Natural killer cell (primary cell): ENCODE measurements at regions not wholly inside any gene's neighbourhood (a gene's known extent, or its start where the extent isn't known, plus 50 kb on each side); places are given as distances from the start of the nearest gene placed in this dataset.
"Not testable (repeated sequence)": the region's sequence is repeated elsewhere in the genome, so short reads cannot be mapped to it uniquely, and the experiment has no call there.

Experiments
- ATAC-seq, 3 donors: fragments of 150-1000 bp in 2 of 3; fragments of 200-7000 bp in 1 of 3; cut with Tn5 transposase; 1 replicate in 1 of 3; 2 replicates in 2 of 3; pipeline ENCODE4 v1.10.0; 2021; ENCODE audit warnings: mild to moderate bottlenecking in 2 of 3, moderate library complexity in 2 of 3
- DNase-seq, 2 donors: peaks; one replicate each; pipeline versions ENCODE4 v3.0.0 to v3.0.0-alpha.2; 2013 to 2021; ENCODE audit warnings: mixed read lengths in 1 of 2
- H3K27ac ChIP-seq: one replicate; pipeline ENCODE4 v1.5.1; 2013; ENCODE audit warnings: mild to moderate bottlenecking, low read length
- H3K27me3 ChIP-seq: one replicate; pipeline ENCODE4 v1.6.1; 2013; ENCODE audit warnings: low read length; ENCODE audit not compliant: control insufficient read depth, insufficient read depth
- H3K36me3 ChIP-seq: one replicate; pipeline ENCODE4 v1.6.1; 2013; ENCODE audit warnings: low read length; ENCODE audit not compliant: control insufficient read depth, insufficient read depth
- H3K4me1 ChIP-seq: one replicate; pipeline ENCODE4 v1.6.1; 2013; ENCODE audit warnings: low read length; ENCODE audit not compliant: control insufficient read depth, insufficient read depth
- H3K4me3 ChIP-seq: one replicate; pipeline ENCODE4 v1.5.1; 2013; ENCODE audit warnings: low read length
- H3K9me3 ChIP-seq: one replicate; pipeline ENCODE4 v1.6.1; 2013; ENCODE audit warnings: low read length; ENCODE audit not compliant: control insufficient read depth, insufficient read depth
- H3K27ac Mint-ChIP-seq, 2 donors: one replicate each; pipeline ENCODE4 v1.8.0; 2022; ENCODE audit warnings: mild to moderate bottlenecking in 2 of 2, mixed read lengths in 2 of 2, moderate library complexity in 1 of 2
- H3K27me3 Mint-ChIP-seq, 2 donors: one replicate each; pipeline ENCODE4 v1.8.0; 2022; ENCODE audit warnings: low read depth in 2 of 2, mixed read lengths in 2 of 2
- H3K36me3 Mint-ChIP-seq: one replicate; pipeline ENCODE4 v1.8.0; 2022; ENCODE audit warnings: mixed read lengths
- H3K4me1 Mint-ChIP-seq, 2 donors: one replicate each; pipeline ENCODE4 v1.8.0; 2022; ENCODE audit warnings: mixed read lengths in 2 of 2
- H3K4me3 Mint-ChIP-seq: one replicate; pipeline ENCODE4 v1.8.0; 2022; ENCODE audit warnings: mild to moderate bottlenecking, moderate library complexity, mixed read lengths
- H3K9me3 Mint-ChIP-seq, 2 donors: one replicate each; pipeline ENCODE4 v1.8.0; 2022; ENCODE audit warnings: mixed read lengths in 2 of 2
- WGBS: methylation state at CpG from one replicate; pipeline ENCODE4 v1.1.7; 2013; ENCODE audit warnings: missing lambda C conversion rate; ENCODE audit not compliant: insufficient coverage; 5-methylcytosine and 5-hydroxymethylcytosine counted together
- intact Hi-C: fragments of 100-400 bp; cut with micrococcal nuclease; formaldehyde crosslinking; loops from one replicate; pipeline ENCODE4 v1.14.2; 2022
- TF ChIP-seq, protein P1 (sequence below): fragments of 200-600 bp; IDR thresholded peaks from one replicate; pipeline ENCODE4 v1.8.0; 2022; ENCODE audit warnings: antibody characterized with exemption

- Mint-ChIP-seq H3K9me3 (peaks cover 5 to 11% of the 10 kb centered on the region in 2 donors), H3K4me1 (no peaks in the 10 kb centered on the region), H3K27me3 (no peaks in the 10 kb centered on the region), H3K36me3 (no peaks in the 10 kb centered on the region), H3K27ac (no peak overlapping the region), H3K4me3 (no peak overlapping the region)
- H3K27me3 ChIP-seq = no peaks in the 10 kb centered on the region
- 54% methylated on average over 2 of the region's 2 CpGs for whole genome bisulfite sequencing
- no peaks in the 10 kb centered on the region for H3K9me3 ChIP-seq
- H3K36me3 ChIP-seq = no peaks in the 10 kb centered on the region
- DNase-seq (no peak), ATAC-seq (no peak)
- no peak overlapping the region for H3K27ac ChIP-seq
- no peak overlapping the region for H3K4me3 ChIP-seq
- intact Hi-C loops = no loop called here
- TF ChIP-seq, protein P1, sequence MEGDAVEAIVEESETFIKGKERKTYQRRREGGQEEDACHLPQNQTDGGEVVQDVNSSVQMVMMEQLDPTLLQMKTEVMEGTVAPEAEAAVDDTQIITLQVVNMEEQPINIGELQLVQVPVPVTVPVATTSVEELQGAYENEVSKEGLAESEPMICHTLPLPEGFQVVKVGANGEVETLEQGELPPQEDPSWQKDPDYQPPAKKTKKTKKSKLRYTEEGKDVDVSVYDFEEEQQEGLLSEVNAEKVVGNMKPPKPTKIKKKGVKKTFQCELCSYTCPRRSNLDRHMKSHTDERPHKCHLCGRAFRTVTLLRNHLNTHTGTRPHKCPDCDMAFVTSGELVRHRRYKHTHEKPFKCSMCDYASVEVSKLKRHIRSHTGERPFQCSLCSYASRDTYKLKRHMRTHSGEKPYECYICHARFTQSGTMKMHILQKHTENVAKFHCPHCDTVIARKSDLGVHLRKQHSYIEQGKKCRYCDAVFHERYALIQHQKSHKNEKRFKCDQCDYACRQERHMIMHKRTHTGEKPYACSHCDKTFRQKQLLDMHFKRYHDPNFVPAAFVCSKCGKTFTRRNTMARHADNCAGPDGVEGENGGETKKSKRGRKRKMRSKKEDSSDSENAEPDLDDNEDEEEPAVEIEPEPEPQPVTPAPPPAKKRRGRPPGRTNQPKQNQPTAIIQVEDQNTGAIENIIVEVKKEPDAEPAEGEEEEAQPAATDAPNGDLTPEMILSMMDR = no peak
- no peaks in the 10 kb centered on the region for H3K4me1 ChIP-seq
These were observed 225.4 kb downstream of the FRK start for GRCh38 chr6:115835314-115835713.

DNA sequence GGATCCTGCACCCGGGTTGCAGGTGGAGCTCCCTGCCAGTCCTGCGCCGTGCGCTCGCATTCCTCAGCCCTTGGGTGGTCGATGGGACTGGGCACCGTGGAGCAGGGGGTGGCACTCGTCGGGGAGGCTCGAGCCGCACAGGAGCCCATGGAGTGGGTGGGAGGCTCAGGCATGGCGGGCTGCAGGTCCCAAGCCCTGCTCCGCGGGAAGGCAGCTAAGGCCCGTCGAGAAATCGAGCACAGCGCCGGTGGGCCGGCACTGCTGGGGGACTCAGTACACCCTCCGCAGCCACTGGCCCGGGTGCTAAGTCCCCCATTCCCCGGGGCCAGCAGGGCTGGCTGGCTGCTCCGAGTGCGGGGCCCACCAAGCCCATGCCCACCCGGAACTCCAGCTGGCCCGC lies 226.1 kb downstream of the FRK start:
- H3K4me1 ChIP-seq, H3K36me3 ChIP-seq, ATAC-seq, H3K4me3 ChIP-seq, H3K27me3 Mint-ChIP-seq, H3K9me3 ChIP-seq, intact Hi-C loops, H3K27ac Mint-ChIP-seq, H3K4me1 Mint-ChIP-seq, H3K36me3 Mint-ChIP-seq, DNase-seq, H3K4me3 Mint-ChIP-seq, H3K27ac ChIP-seq, H3K27me3 ChIP-seq: not testable (repeated sequence)
- 91% methylated on average over 22 of the region's 27 CpGs for WGBS
- H3K9me3 Mint-ChIP-seq = peaks cover 5 to 11% of the 10 kb centered on the region in 2 donors

GRCh38 chr6:115832786-115833185 lies 227.9 kb downstream of the FRK start:
- Histone ChIP-seq H3K27ac (no peak overlapping the region), H3K4me3 (no peak overlapping the region), H3K27me3 (no peaks in the 10 kb centered on the region), H3K36me3 (no peaks in the 10 kb centered on the region), H3K4me1 (no peaks in the 10 kb centered on the region), H3K9me3 (no peaks in the 10 kb centered on the region)
- ATAC-seq (no peak), DNase-seq (no peak)
- Mint-ChIP-seq H3K9me3 (peaks cover 4 to 13% of the 10 kb centered on the region in 2 donors), H3K27ac (no peak overlapping the region), H3K4me3 (no peak overlapping the region), H3K27me3 (no peaks in the 10 kb centered on the region), H3K36me3 (no peaks in the 10 kb centered on the region), H3K4me1 (no peaks in the 10 kb centered on the region)
- WGBS = no CpG with 5 or more reads among the region's 1 CpG
- TF ChIP-seq, protein P1 = no peak
- intact Hi-C loops = no loop called here

GRCh38 chr6:115832186-115832585 lies 228.5 kb downstream of the FRK start:
- Mint-ChIP-seq H3K4me1 (no peaks in the 10 kb centered on the region), H3K9me3 (peaks cover 4 to 13% of the 10 kb centered on the region in 2 donors), H3K27ac (no peak overlapping the region), H3K27me3 (no peaks in the 10 kb centered on the region), H3K36me3 (no peaks in the 10 kb centered on the region), H3K4me3 (no peak overlapping the region)
- Histone ChIP-seq H3K9me3 (no peaks in the 10 kb centered on the region), H3K4me3 (no peak overlapping the region), H3K27me3 (no peaks in the 10 kb centered on the region), H3K4me1 (no peaks in the 10 kb centered on the region), H3K36me3 (no peaks in the 10 kb centered on the region), H3K27ac (no peak overlapping the region)
- DNase-seq (no peak), ATAC-seq (no peak)
- intact Hi-C loops = no loop called here
- TF ChIP-seq, protein P1 = no peak
- WGBS = no CpG with 5 or more reads among the region's 1 CpG
